HEK293 (cell line): ENCODE measurements at regions not wholly inside any gene's neighbourhood (a gene's known extent, or its start where the extent isn't known, plus 50 kb on each side); places are given as distances from the start of the nearest gene placed in this dataset.

Experiments used
- CTCF ChIA-PET: fragments of 350-600 bp; formaldehyde crosslinking; extraction: SDS; loops from one replicate; lab custom pipeline; 2021; ENCODE audit warnings: antibody characterized with exemption; lab: Yijun Ruan, JAX
- POLR2A ChIA-PET: fragments of 300-600 bp; formaldehyde crosslinking; extraction: SDS; loops from one replicate; lab custom pipeline; 2020; ENCODE audit warnings: antibody characterized with exemption, inconsistent platforms; lab: Yijun Ruan, JAX
- H3K27ac ChIP-seq: fragments of 200-500 bp; sonication (Bioruptor generic); 2 replicates; pipeline ENCODE4 v1.5.1; 2014; ENCODE audit warnings: low read depth, low read length, control low read depth, inconsistent platforms; ENCODE audit errors: extremely low read depth
- H3K36me3 ChIP-seq, 2 experiments: fragments of 200-500 bp in 1 of 2; sonication (Bioruptor generic) in 1 of 2; 1 replicate in 1 of 2; 2 replicates in 1 of 2; pipeline ENCODE4 v1.5.1; 2014 to 2017; ENCODE audit warnings: inconsistent platforms in 2 of 2, low read length in 2 of 2; ENCODE audit not compliant: control insufficient read depth in 2 of 2, insufficient read depth in 1 of 2
- H3K4me1 ChIP-seq: fragments of 200-500 bp; sonication (Bioruptor generic); 2 replicates; pipeline ENCODE4 v1.5.1; 2014; ENCODE audit warnings: mild to moderate bottlenecking, low read length, inconsistent platforms; ENCODE audit not compliant: control insufficient read depth, insufficient read depth
- H3K4me3 ChIP-seq: 2 replicates; pipeline ENCODE4 v1.5.1; 2011; ENCODE audit warnings: low read depth, mild to moderate bottlenecking, control low read depth, low read length, moderate library complexity
- H3K9me3 ChIP-seq: fragments of 200-500 bp; sonication (Bioruptor generic); 2 replicates; pipeline ENCODE4 v1.5.1; 2014; ENCODE audit warnings: low read depth, low read length, inconsistent platforms; ENCODE audit not compliant: control insufficient read depth, insufficient read depth
- GLI2 ChIP-seq: fragments of 450-650 bp; formaldehyde crosslinking; IDR thresholded peaks from 2 replicates; pipeline ENCODE4; 2017; ENCODE audit warnings: missing biosample characterization, missing genetic modification characterization, low read depth, borderline replicate concordance
- KLF16 ChIP-seq: fragments of 450-650 bp; formaldehyde crosslinking; IDR thresholded peaks from 2 replicates; pipeline ENCODE4 v1.5.1; 2017; ENCODE audit warnings: missing biosample characterization, missing genetic modification characterization
- MYNN ChIP-seq: fragments of 450-650 bp; formaldehyde crosslinking; IDR thresholded peaks from 2 replicates; pipeline ENCODE4 v1.5.1; 2016; ENCODE audit warnings: missing biosample characterization, missing genetic modification characterization, borderline replicate concordance
- MZF1 ChIP-seq: fragments of 450-650 bp; formaldehyde crosslinking; IDR thresholded peaks from 2 replicates; pipeline ENCODE4 v1.5.1; 2017; ENCODE audit warnings: missing biosample characterization, missing genetic modification characterization, borderline replicate concordance
- SP3 ChIP-seq: fragments of 450-650 bp; formaldehyde crosslinking; IDR thresholded peaks from 2 replicates; pipeline ENCODE4 v1.5.1; 2016; ENCODE audit warnings: missing biosample characterization, missing genetic modification characterization
- ZBTB48 ChIP-seq: fragments of 450-650 bp; formaldehyde crosslinking; IDR thresholded peaks from 2 replicates; pipeline ENCODE4 v1.5.1; 2016; ENCODE audit warnings: missing biosample characterization, missing genetic modification characterization
- ZBTB8A ChIP-seq: fragments of 450-650 bp; formaldehyde crosslinking; IDR thresholded peaks from 2 replicates; pipeline ENCODE4 v1.5.1; 2016; ENCODE audit warnings: missing biosample characterization, missing genetic modification characterization
- ZFHX2 ChIP-seq: fragments of 450-650 bp; formaldehyde crosslinking; conservative IDR thresholded peaks from 2 replicates; pipeline ENCODE4 v1.5.1; 2016; ENCODE audit warnings: missing biosample characterization, missing genetic modification characterization
- ZIC2 ChIP-seq: fragments of 450-650 bp; formaldehyde crosslinking; IDR thresholded peaks from 2 replicates; pipeline ENCODE4 v1.5.1; 2016; ENCODE audit warnings: missing biosample characterization, missing genetic modification characterization
- ZNF133 ChIP-seq: fragments of 450-650 bp; formaldehyde crosslinking; IDR thresholded peaks from 2 replicates; pipeline ENCODE4 v1.5.1; 2016; ENCODE audit warnings: missing biosample characterization, missing genetic modification characterization
- ZNF155 ChIP-seq: fragments of 450-650 bp; formaldehyde crosslinking; IDR thresholded peaks from 2 replicates; pipeline ENCODE4 v1.5.1; 2016; ENCODE audit warnings: missing biosample characterization, missing genetic modification characterization
- ZNF169 ChIP-seq: fragments of 450-650 bp; formaldehyde crosslinking; IDR thresholded peaks from 2 replicates; pipeline ENCODE4 v1.5.1; 2016; ENCODE audit warnings: missing biosample characterization, missing genetic modification characterization
- ZNF211 ChIP-seq: fragments of 450-650 bp; formaldehyde crosslinking; IDR thresholded peaks from 2 replicates; pipeline ENCODE4 v1.5.1; 2016; ENCODE audit warnings: low read depth, missing biosample characterization, missing genetic modification characterization
- ZNF221 ChIP-seq: fragments of 450-650 bp; formaldehyde crosslinking; IDR thresholded peaks from 2 replicates; pipeline ENCODE4 v1.5.1; 2017; ENCODE audit warnings: missing biosample characterization, missing genetic modification characterization, borderline replicate concordance
- ZNF350 ChIP-seq: fragments of 450-650 bp; formaldehyde crosslinking; IDR thresholded peaks from 2 replicates; pipeline ENCODE4 v1.5.0; 2017; ENCODE audit warnings: missing biosample characterization, mild to moderate bottlenecking, missing genetic modification characterization
- ZNF510 ChIP-seq: fragments of 450-650 bp; formaldehyde crosslinking; IDR thresholded peaks from 2 replicates; pipeline ENCODE4 v1.5.1; 2018; ENCODE audit warnings: mild to moderate bottlenecking, missing genetic modification characterization, missing biosample characterization; ENCODE audit not compliant: insufficient replicate concordance
- ZNF529 ChIP-seq: fragments of 450-650 bp; formaldehyde crosslinking; IDR thresholded peaks from 2 replicates; pipeline ENCODE4 v1.5.1; 2017; ENCODE audit warnings: missing genetic modification characterization, missing biosample characterization; ENCODE audit not compliant: insufficient replicate concordance
- ZNF530 ChIP-seq: fragments of 450-650 bp; formaldehyde crosslinking; IDR thresholded peaks from 2 replicates; pipeline ENCODE4 v1.5.1; 2016; ENCODE audit warnings: low read depth, missing biosample characterization, missing genetic modification characterization
- ZNF777 ChIP-seq: fragments of 450-650 bp; formaldehyde crosslinking; IDR thresholded peaks from 2 replicates; pipeline ENCODE4 v1.5.1; 2017; ENCODE audit warnings: missing biosample characterization, missing genetic modification characterization, borderline replicate concordance
- TF ChIP-seq, protein P1 (sequence below): fragments of 450-650 bp; formaldehyde crosslinking; IDR thresholded peaks from 2 replicates; pipeline ENCODE4 v1.5.1; 2017; ENCODE audit warnings: missing biosample characterization, missing genetic modification characterization
- TF ChIP-seq, protein P2 (sequence below): IDR thresholded peaks from 2 replicates; pipeline ENCODE4 v1.6.1; 2011; ENCODE audit warnings: mild to moderate bottlenecking, low read depth, low read length, borderline replicate concordance
- TF ChIP-seq, protein P3 (sequence below): fragments of 450-650 bp; formaldehyde crosslinking; IDR thresholded peaks from 2 replicates; pipeline ENCODE4 v1.5.1; 2017; ENCODE audit warnings: missing biosample characterization, missing genetic modification characterization
- TF ChIP-seq, protein P4 (sequence below): fragments of 450-650 bp; formaldehyde crosslinking; IDR thresholded peaks from 2 replicates; pipeline ENCODE4 v1.5.1; 2016; ENCODE audit warnings: missing biosample characterization, missing genetic modification characterization, low read depth
- TF ChIP-seq, protein P5 (sequence below): fragments of 450-650 bp; formaldehyde crosslinking; IDR thresholded peaks from 2 replicates; pipeline ENCODE4 v1.5.1; 2016; ENCODE audit warnings: missing biosample characterization, missing genetic modification characterization

DNA sequence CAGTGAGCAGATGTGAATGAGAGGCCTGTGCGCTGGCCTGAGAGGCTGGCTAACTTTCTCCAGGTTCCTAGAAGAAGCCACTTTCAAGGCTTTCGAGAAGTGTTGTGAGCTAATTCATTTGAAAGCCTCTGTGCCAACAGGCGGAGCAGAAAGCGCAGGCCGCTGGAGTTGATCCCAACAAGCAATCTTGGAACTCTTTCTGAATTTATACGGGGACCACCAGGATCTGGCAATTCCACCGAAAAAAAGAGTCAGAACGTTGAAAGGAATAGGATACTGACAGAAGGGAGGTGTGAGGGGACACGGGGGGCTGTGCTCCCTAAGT lies 71.3 kb upstream of the METRNL start (continued):
- TF ChIP-seq, protein P1, sequence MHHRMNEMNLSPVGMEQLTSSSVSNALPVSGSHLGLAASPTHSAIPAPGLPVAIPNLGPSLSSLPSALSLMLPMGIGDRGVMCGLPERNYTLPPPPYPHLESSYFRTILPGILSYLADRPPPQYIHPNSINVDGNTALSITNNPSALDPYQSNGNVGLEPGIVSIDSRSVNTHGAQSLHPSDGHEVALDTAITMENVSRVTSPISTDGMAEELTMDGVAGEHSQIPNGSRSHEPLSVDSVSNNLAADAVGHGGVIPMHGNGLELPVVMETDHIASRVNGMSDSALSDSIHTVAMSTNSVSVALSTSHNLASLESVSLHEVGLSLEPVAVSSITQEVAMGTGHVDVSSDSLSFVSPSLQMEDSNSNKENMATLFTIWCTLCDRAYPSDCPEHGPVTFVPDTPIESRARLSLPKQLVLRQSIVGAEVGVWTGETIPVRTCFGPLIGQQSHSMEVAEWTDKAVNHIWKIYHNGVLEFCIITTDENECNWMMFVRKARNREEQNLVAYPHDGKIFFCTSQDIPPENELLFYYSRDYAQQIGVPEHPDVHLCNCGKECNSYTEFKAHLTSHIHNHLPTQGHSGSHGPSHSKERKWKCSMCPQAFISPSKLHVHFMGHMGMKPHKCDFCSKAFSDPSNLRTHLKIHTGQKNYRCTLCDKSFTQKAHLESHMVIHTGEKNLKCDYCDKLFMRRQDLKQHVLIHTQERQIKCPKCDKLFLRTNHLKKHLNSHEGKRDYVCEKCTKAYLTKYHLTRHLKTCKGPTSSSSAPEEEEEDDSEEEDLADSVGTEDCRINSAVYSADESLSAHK (tag by site-specific recombination), result no peak
- TF ChIP-seq MZF1 (tag by site-specific recombination) (no peak), ZNF530 (tag by site-specific recombination) (no peak), MYNN (tag by site-specific recombination) (no peak), ZNF777 (tag by site-specific recombination) (no peak), ZBTB8A (tag by site-specific recombination) (no peak), ZNF529 (tag by site-specific recombination) (no peak), KLF16 (no peak), ZFHX2 (tag by site-specific recombination) (no peak)
- TF ChIP-seq, protein P2, sequence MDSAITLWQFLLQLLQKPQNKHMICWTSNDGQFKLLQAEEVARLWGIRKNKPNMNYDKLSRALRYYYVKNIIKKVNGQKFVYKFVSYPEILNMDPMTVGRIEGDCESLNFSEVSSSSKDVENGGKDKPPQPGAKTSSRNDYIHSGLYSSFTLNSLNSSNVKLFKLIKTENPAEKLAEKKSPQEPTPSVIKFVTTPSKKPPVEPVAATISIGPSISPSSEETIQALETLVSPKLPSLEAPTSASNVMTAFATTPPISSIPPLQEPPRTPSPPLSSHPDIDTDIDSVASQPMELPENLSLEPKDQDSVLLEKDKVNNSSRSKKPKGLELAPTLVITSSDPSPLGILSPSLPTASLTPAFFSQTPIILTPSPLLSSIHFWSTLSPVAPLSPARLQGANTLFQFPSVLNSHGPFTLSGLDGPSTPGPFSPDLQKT, result no peak

DNA sequence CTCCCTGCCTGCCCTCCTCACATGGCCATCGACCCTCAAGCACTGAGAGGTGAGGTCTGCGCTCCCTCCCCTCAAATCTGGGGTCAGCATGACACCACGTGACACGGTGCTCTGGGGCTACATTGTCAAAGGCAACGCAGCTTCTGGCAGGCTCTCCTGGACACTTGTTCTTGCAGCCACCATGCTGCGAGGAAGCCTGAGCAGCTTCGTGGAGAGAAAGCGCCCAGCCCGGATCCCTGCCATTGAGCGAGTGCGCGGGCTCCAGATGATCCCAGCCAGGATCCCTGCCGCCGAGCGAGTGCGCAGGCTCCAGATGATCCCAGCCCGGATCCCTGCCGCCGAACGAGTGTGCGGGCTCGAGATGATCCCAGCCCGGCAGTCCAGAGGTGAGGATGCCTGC lies 70.9 kb upstream of the METRNL start:
- CTCF ChIA-PET, result no interaction called here
- Histone ChIP-seq H3K9me3 (no peaks in the 10 kb centered on the region), H3K4me1 (no peaks in the 10 kb centered on the region; the same call in 1 of the 2 replicates), H3K27ac (no peak overlapping the region)
- TF ChIP-seq GLI2 (tag by site-specific recombination) (no peak), ZBTB48 (no peak), ZNF133 (tag by site-specific recombination) (no peak), ZNF777 (tag by site-specific recombination) (no peak), ZNF350 (tag by site-specific recombination) (no peak), SP3 (no peak), ZIC2 (tag by site-specific recombination) (no peak), ZNF169 (tag by site-specific recombination) (no peak), ZNF155 (tag by site-specific recombination) (no peak), ZNF510 (tag by site-specific recombination) (no peak), ZNF221 (tag by site-specific recombination) (no peak), ZNF211 (no peak)
- TF ChIP-seq, protein P3, sequence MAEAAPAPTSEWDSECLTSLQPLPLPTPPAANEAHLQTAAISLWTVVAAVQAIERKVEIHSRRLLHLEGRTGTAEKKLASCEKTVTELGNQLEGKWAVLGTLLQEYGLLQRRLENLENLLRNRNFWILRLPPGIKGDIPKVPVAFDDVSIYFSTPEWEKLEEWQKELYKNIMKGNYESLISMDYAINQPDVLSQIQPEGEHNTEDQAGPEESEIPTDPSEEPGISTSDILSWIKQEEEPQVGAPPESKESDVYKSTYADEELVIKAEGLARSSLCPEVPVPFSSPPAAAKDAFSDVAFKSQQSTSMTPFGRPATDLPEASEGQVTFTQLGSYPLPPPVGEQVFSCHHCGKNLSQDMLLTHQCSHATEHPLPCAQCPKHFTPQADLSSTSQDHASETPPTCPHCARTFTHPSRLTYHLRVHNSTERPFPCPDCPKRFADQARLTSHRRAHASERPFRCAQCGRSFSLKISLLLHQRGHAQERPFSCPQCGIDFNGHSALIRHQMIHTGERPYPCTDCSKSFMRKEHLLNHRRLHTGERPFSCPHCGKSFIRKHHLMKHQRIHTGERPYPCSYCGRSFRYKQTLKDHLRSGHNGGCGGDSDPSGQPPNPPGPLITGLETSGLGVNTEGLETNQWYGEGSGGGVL, result no peak
- TF ChIP-seq, protein P4, sequence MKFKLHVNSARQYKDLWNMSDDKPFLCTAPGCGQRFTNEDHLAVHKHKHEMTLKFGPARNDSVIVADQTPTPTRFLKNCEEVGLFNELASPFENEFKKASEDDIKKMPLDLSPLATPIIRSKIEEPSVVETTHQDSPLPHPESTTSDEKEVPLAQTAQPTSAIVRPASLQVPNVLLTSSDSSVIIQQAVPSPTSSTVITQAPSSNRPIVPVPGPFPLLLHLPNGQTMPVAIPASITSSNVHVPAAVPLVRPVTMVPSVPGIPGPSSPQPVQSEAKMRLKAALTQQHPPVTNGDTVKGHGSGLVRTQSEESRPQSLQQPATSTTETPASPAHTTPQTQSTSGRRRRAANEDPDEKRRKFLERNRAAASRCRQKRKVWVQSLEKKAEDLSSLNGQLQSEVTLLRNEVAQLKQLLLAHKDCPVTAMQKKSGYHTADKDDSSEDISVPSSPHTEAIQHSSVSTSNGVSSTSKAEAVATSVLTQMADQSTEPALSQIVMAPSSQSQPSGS (tag by site-specific recombination), result no peak
- TF ChIP-seq, protein P5, sequence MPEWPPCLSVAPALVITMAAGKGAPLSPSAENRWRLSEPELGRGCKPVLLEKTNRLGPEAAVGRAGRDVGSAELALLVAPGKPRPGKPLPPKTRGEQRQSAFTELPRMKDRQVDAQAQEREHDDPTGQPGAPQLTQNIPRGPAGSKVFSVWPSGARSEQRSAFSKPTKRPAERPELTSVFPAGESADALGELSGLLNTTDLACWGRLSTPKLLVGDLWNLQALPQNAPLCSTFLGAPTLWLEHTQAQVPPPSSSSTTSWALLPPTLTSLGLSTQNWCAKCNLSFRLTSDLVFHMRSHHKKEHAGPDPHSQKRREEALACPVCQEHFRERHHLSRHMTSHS (tag by site-specific recombination), result no peak
- TF ChIP-seq, all 188 proteins: peak for 0
- Histone ChIP-seq H3K4me3 (no peak overlapping the region), H3K36me3 (peaks cover 0 to 6% of the 10 kb centered on the region in 2 experiments; a peak in 1 of 3 replicates)
- POLR2A ChIA-PET, result no interaction called here
